Neutrophil (primary cell): ENCODE measurements at regions not wholly inside any gene's neighbourhood (a gene's known extent, or its start where the extent isn't known, plus 50 kb on each side); places are given as distances from the start of the nearest gene placed in this dataset.
"Not testable (repeated sequence)": the region's sequence is repeated elsewhere in the genome, so short reads cannot be mapped to it uniquely, and the experiment has no call there.

Source experiments
- H3K27ac ChIP-seq: fragments of 200-600 bp; sonication (generic); 2 replicates; pipeline ENCODE4 v1.5.1; 2016; ENCODE audit warnings: mild to moderate bottlenecking, moderate library complexity
- H3K27me3 ChIP-seq: fragments of 200-600 bp; sonication (generic); 2 replicates; pipeline ENCODE4 v1.6.0; 2016; ENCODE audit warnings: mild to moderate bottlenecking
- H3K36me3 ChIP-seq: fragments of 200-600 bp; sonication (generic); 2 replicates; pipeline ENCODE4 v1.5.1; 2017
- H3K4me1 ChIP-seq, 2 experiments: fragments of 200-600 bp in 1 of 2; sonication (generic) in 1 of 2; 1 replicate in 1 of 2; 2 replicates in 1 of 2; pipeline versions ENCODE4 v1.5.1 to v1.6.1; 2013 to 2016; ENCODE audit warnings: low read depth in 1 of 2, low read length in 1 of 2, mild to moderate bottlenecking in 1 of 2, moderate library complexity in 1 of 2; ENCODE audit not compliant: control insufficient read depth in 1 of 2, insufficient read depth in 1 of 2
- H3K4me3 ChIP-seq, 2 experiments: fragments of 200-600 bp in 1 of 2; sonication (generic) in 1 of 2; 1 replicate in 1 of 2; 2 replicates in 1 of 2; pipeline ENCODE4 v1.5.1; 2013 to 2016; ENCODE audit warnings: low read depth in 1 of 2, low read length in 1 of 2, mild to moderate bottlenecking in 1 of 2, moderate library complexity in 1 of 2
- H3K9me3 ChIP-seq: fragments of 200-600 bp; sonication (generic); 2 replicates; pipeline ENCODE4 v1.5.1; 2016
- CTCF ChIP-seq: fragments of 200-600 bp; sonication (generic); IDR thresholded peaks from 2 replicates; pipeline ENCODE4 v1.5.1; 2016; ENCODE audit warnings: antibody characterized with exemption

DNA sequence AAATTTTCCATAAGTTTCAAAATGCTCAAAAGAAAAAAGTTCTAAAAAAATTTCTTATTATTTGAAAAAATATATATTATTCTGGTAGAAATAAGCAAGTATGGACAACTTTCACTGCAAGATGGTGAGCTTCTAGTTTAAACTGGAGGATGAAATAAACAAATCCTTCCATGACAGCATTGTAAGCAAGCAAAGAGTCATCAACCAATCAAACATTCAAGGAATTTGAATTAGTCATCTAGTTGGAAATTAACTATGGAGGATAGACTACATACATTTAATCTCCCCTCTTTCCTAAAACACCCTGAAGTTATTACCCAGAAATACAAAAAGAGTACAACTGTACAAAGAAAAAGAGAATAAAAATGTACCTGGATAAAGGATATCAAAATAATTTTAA, 51.0 kb upstream of the IRX5 start:
- no peak overlapping the region for H3K27ac ChIP-seq
- H3K27me3 ChIP-seq, result no peaks in the 10 kb centered on the region
- no peaks in the 10 kb centered on the region for H3K4me1 ChIP-seq
- H3K36me3 ChIP-seq, result no peaks in the 10 kb centered on the region
- H3K9me3 ChIP-seq, result no peaks in the 10 kb centered on the region
- TF ChIP-seq CTCF, result no peak
- no peak overlapping the region for H3K4me3 ChIP-seq

GRCh38 chr16:54878301-54878700, 52.4 kb upstream of the IRX5 start:
- no peaks in the 10 kb centered on the region for H3K36me3 ChIP-seq
- TF ChIP-seq CTCF, result no peak
- no peak overlapping the region for H3K27ac ChIP-seq
- no peaks in the 10 kb centered on the region for H3K9me3 ChIP-seq
- H3K4me3 ChIP-seq, result no peak overlapping the region
- H3K4me1 ChIP-seq, result no peaks in the 10 kb centered on the region
- H3K27me3 ChIP-seq, result no peaks in the 10 kb centered on the region

DNA sequence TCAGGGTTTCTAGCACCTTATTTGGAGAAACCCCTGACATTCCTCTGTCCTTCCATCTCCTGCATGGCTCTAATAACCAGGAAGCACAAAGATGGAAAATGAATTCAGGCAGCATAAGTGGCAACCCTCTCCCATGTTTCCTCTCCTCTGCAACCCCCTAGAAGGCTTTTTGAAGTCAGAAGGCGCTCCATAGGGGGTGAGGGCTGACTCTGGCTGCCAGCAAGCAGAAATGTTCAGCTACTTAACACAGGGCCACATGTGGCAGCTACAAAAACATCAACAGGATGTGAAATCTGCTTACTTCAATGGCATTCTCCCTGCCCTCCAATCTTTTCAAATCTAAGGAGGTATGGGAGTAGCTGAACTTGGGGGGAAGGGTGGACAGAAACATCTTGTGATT, 55.2 kb upstream of the IRX5 start:
- H3K9me3 ChIP-seq, result no peaks in the 10 kb centered on the region
- no peaks in the 10 kb centered on the region for H3K36me3 ChIP-seq
- no peak for TF ChIP-seq CTCF
- no peaks in the 10 kb centered on the region for H3K27me3 ChIP-seq
- no peak overlapping the region for H3K27ac ChIP-seq
- H3K4me3 ChIP-seq, result no peak overlapping the region
- no peaks in the 10 kb centered on the region for H3K4me1 ChIP-seq

GRCh38 chr16:54873716-54874373, 56.8 kb upstream of the IRX5 start:
- H3K27me3 ChIP-seq, H3K27ac ChIP-seq, H3K4me3 ChIP-seq, H3K9me3 ChIP-seq, H3K36me3 ChIP-seq, H3K4me1 ChIP-seq: not testable (repeated sequence)

GRCh38 chr16:54873071-54873470, 57.6 kb upstream of the IRX5 start:
- Histone ChIP-seq H3K27ac (no peak overlapping the region), H3K9me3 (no peaks in the 10 kb centered on the region), H3K4me1 (no peaks in the 10 kb centered on the region), H3K4me3 (no peak overlapping the region), H3K36me3 (no peaks in the 10 kb centered on the region), H3K27me3 (no peaks in the 10 kb centered on the region)
- TF ChIP-seq CTCF, result no peak

GRCh38 chr16:54870151-54870550, 60.5 kb upstream of the IRX5 start:
- no peaks in the 10 kb centered on the region for H3K36me3 ChIP-seq
- no peaks in the 10 kb centered on the region for H3K9me3 ChIP-seq
- no peaks in the 10 kb centered on the region for H3K27me3 ChIP-seq
- no peak overlapping the region for H3K27ac ChIP-seq
- no peaks in the 10 kb centered on the region for H3K4me1 ChIP-seq
- no peak overlapping the region for H3K4me3 ChIP-seq
- no peak for TF ChIP-seq CTCF
